HepG2 (cell line): ENCODE measurements at regions not wholly inside any gene's neighbourhood (a gene's known extent, or its start where the extent isn't known, plus 50 kb on each side); places are given as distances from the start of the nearest gene placed in this dataset.
A peak's percentile ranks its signal among the peaks of the same experiment; 100 is the strongest.

Experiments used
- CEBPG ChIP-seq: IDR thresholded peaks from 2 replicates; pipeline ENCODE4 v1.6.1; 2016
- PAWR ChIP-seq: sonication (generic); formaldehyde crosslinking; IDR thresholded peaks from 2 replicates; pipeline ENCODE4 v1.4.0; 2020; ENCODE audit warnings: missing genetic modification reagents, mild to moderate bottlenecking, borderline replicate concordance
- TF ChIP-seq, protein P1 (sequence below), 2 experiments: sonication (generic) in 1 of 2; formaldehyde crosslinking in 1 of 2; IDR thresholded peaks; 2 replicates each; pipeline versions ENCODE4 v1.4.0 to v1.6.1; 2016 to 2020; ENCODE audit warnings: borderline replicate concordance in 1 of 2, low read depth in 1 of 2, mild to moderate bottlenecking in 1 of 2, missing genetic modification reagents in 1 of 2
- TF ChIP-seq, protein P2 (sequence below): sonication (generic); formaldehyde crosslinking; IDR thresholded peaks from 2 replicates; pipeline ENCODE4 v1.5.0; 2020; ENCODE audit warnings: mild to moderate bottlenecking, missing genetic modification reagents, moderate library complexity

DNA sequence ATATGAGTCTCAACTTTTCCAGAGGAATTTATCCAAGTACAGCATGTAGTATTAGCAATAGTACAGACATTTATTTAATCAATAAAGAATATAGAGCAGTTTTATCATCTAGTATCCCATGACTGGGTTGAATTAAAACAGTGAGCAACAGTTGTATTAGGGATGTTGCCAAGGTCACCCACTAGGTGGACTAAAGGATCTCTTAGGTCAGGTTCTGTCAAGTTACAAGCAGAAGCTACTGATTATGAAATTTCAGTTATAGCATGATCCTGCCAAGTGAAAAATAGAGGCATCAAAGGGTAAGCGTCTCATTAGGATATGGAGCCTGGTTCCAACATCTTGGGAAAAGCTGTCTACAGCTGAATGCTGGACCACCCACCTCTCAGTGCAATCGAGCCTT lies 52.1 kb upstream of the LAPTM4A start (continued):
- TF ChIP-seq CEBPG (CRISPR knock-in tag) (peak; percentile 64; the same call in 1 of the 2 replicates), PAWR (CRISPR knock-in tag) (no peak)
- TF ChIP-seq, protein P1, sequence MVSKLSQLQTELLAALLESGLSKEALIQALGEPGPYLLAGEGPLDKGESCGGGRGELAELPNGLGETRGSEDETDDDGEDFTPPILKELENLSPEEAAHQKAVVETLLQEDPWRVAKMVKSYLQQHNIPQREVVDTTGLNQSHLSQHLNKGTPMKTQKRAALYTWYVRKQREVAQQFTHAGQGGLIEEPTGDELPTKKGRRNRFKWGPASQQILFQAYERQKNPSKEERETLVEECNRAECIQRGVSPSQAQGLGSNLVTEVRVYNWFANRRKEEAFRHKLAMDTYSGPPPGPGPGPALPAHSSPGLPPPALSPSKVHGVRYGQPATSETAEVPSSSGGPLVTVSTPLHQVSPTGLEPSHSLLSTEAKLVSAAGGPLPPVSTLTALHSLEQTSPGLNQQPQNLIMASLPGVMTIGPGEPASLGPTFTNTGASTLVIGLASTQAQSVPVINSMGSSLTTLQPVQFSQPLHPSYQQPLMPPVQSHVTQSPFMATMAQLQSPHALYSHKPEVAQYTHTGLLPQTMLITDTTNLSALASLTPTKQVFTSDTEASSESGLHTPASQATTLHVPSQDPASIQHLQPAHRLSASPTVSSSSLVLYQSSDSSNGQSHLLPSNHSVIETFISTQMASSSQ (IDR thresholded peaks at IDR 0.05; ENCODE audit: low read depth), result 0 out of 2 replicates have a peak, but pooled peaks have one; percentile 26
- TF ChIP-seq, protein P1 (CRISPR knock-in tag; IDR thresholded peaks at IDR 0.05; ENCODE audit: borderline replicate concordance), result no peak
- TF ChIP-seq, protein P2, sequence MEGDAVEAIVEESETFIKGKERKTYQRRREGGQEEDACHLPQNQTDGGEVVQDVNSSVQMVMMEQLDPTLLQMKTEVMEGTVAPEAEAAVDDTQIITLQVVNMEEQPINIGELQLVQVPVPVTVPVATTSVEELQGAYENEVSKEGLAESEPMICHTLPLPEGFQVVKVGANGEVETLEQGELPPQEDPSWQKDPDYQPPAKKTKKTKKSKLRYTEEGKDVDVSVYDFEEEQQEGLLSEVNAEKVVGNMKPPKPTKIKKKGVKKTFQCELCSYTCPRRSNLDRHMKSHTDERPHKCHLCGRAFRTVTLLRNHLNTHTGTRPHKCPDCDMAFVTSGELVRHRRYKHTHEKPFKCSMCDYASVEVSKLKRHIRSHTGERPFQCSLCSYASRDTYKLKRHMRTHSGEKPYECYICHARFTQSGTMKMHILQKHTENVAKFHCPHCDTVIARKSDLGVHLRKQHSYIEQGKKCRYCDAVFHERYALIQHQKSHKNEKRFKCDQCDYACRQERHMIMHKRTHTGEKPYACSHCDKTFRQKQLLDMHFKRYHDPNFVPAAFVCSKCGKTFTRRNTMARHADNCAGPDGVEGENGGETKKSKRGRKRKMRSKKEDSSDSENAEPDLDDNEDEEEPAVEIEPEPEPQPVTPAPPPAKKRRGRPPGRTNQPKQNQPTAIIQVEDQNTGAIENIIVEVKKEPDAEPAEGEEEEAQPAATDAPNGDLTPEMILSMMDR (CRISPR knock-in tag), result peak; percentile 75
